ENCODE measurements at regions not wholly inside any gene's neighbourhood (a gene's known extent, or its start where the extent isn't known, plus 50 kb on each side); places are given as distances from the start of the nearest gene placed in this dataset.

- no peak for DNase-seq (ENCODE audit: low spot score)
Measured at GRCh38 chr5:6926491-6927038, 213.3 kb downstream of the TENT4A start.

- DNase-seq (ENCODE audit: low spot score): no peak
Measured at GRCh38 chr5:6936031-6936430, 222.8 kb downstream of the TENT4A start.

- DNase-seq (ENCODE audit: low spot score): no peak
Measured at GRCh38 chr5:6937677-6938076, 224.4 kb downstream of the TENT4A start.

- no peak for DNase-seq (ENCODE audit: low spot score)
Measured at GRCh38 chr5:6941631-6942030, 228.4 kb downstream of the TENT4A start.

- DNase-seq (ENCODE audit: low spot score): no peak
Measured at GRCh38 chr5:6943197-6944112, 230.2 kb downstream of the TENT4A start.

- no peak for DNase-seq (ENCODE audit: low spot score)
Measured at GRCh38 chr5:6948562-6948961, 235.3 kb downstream of the TENT4A start.

GRCh38 chr5:6949230-6949629 lies 236.0 kb downstream of the TENT4A start:
- DNase-seq (ENCODE audit: low spot score): no peak

GRCh38 chr5:6950250-6950649 lies 237.0 kb downstream of the TENT4A start:
- DNase-seq (ENCODE audit: low spot score): peak; percentile 50

- no peak for DNase-seq (ENCODE audit: low spot score)
Measured at GRCh38 chr5:6950860-6951259, 237.6 kb downstream of the TENT4A start.

GRCh38 chr5:6961123-6961522 lies 247.9 kb downstream of the TENT4A start:
- DNase-seq (ENCODE audit: low spot score): no peak

- no peak for DNase-seq (ENCODE audit: low spot score)
Measured at GRCh38 chr5:6961837-6962635, 248.8 kb downstream of the TENT4A start.

GRCh38 chr5:6976971-6977370 lies 263.7 kb downstream of the TENT4A start:
- DNase-seq (ENCODE audit: low spot score): no peak

GRCh38 chr5:6979061-6979460 lies 265.8 kb downstream of the TENT4A start:
- DNase-seq (ENCODE audit: low spot score): no peak

GRCh38 chr5:6989230-6989629 lies 276.0 kb downstream of the TENT4A start:
- DNase-seq (ENCODE audit: low spot score): no peak

- DNase-seq (ENCODE audit: low spot score): no peak
Measured at GRCh38 chr5:6994097-6994496, 280.9 kb downstream of the TENT4A start.

GRCh38 chr5:6995115-6995514 lies 281.9 kb downstream of the TENT4A start:
- no peak for DNase-seq (ENCODE audit: low spot score)

- no peak for DNase-seq (ENCODE audit: low spot score)
Measured at GRCh38 chr5:7000310-7000709, 287.1 kb downstream of the TENT4A start.

GRCh38 chr5:7010591-7010990 lies 297.4 kb downstream of the TENT4A start:
- peak; percentile 31 for DNase-seq (ENCODE audit: low spot score)

GRCh38 chr5:7012057-7012456 lies 298.8 kb downstream of the TENT4A start:
- no peak for DNase-seq (ENCODE audit: low spot score)

GRCh38 chr5:7014611-7015010 lies 301.4 kb downstream of the TENT4A start:
- no peak for DNase-seq (ENCODE audit: low spot score)

GRCh38 chr5:7015586-7016256 lies 302.5 kb downstream of the TENT4A start:
- no peak for DNase-seq (ENCODE audit: low spot score)
